SKM-1 (cell line): ENCODE measurements at regions not wholly inside any gene's neighbourhood (a gene's known extent, or its start where the extent isn't known, plus 50 kb on each side); places are given as distances from the start of the nearest gene placed in this dataset.
"Not testable (repeated sequence)": the region's sequence is repeated elsewhere in the genome, so short reads cannot be mapped to it uniquely, and the experiment has no call there.

Source experiments
- DNase-seq: peaks from one replicate; lab custom pipeline; 2025; ENCODE audit not compliant: unreplicated experiment; lab: John Stamatoyannopoulos, UW

DNA sequence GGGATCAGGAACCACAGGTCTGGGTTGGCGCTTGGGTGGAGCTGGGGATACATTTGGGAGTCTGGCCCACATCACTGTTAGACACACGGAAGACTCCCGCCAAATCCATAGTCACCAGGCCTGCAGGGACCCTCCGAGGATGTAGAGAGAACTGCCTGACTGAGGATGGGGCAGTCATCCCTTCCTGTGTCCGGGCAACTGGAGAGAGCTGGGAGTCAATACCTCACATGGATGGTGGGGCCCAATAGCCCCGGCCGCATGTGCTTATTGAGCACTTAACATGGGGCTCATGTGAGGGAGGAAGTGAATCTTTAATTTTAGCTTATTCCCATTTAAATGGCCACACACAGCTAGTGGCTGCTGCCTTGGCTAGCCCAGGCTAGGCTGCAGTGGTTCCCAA, 124.5 kb downstream of the TLR5 start:
- DNase-seq = no peak

DNA sequence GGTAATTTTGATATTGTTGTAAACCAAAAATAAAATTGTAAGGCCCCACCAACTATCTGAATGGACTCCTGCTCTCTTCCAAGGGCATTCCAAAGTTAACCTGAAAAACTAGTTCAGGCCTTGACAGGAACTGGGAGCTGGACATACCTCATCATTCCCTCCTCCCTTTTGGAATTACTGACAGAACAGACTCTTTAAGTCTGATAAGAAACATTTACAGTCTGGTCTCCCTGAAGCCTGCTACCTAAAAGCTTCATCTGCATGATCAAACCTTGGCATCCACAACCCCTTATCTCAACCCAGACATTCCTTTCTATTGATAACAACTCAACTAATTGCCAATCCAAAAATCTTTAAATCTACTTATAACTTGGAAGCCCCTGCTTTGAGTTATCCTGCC, 123.8 kb downstream of the TLR5 start:
- DNase-seq = no peak

DNA sequence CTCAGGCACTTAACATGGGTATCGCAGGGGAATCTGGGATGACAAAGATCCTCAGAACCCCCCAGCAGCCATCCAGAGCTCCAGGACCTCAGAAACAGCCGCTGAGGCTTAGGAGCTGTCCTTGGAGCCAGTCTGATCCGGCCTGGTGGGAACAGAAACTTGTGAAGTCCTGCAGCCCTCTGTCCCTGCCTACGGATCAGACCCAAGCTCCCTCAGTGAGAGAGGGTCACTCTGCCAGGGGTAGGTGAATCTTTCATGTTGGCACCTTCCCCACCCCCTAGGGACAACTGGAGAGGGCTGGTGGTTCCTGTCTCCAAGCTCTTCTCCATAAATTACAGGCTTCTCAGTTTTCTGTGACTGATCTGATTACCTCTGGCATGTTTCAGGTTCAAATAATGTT, 122.3 kb downstream of the TLR5 start:
- no peak for DNase-seq

DNA sequence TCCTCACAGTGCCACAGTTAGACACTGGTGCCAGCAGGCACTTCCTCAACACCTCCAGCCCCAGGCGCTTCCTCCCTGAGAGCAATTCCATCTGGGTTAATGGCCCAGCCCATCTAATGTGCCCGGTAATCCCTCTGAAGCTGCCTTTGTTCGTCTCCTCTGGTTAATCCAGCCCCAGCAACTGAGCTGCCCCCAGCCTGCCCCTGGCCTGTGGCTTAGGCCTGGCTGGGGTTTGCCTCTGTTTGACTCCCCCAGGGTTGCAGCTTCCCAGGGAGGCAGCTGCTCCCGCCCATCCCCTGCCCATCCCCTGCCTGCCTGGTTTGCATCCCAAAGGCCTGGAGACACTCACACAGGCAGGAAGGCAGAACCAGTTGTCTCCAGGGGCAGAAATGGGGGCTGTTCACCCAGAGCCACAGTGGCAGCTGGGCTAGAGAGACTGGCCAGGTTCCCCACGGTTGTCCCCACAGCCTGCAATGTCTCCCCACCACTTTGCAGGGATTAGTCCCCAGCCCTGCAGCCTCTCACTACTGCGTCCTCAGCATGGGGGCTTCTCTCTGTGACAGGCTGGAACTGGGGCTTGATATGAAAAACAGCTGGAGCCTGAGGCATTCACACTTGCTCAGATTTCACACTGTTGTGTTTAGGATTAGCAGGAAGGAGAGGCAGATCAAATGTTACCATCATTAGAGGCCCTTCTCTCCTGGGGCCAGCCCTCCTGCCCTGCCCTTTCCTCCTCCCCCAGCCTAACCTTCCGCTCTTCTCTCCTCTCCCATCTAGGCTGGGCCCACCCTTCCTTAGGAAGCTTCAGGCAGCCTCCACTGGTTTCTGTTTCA, 120.2 kb downstream of the TLR5 start:
- DNase-seq = no peak

DNA sequence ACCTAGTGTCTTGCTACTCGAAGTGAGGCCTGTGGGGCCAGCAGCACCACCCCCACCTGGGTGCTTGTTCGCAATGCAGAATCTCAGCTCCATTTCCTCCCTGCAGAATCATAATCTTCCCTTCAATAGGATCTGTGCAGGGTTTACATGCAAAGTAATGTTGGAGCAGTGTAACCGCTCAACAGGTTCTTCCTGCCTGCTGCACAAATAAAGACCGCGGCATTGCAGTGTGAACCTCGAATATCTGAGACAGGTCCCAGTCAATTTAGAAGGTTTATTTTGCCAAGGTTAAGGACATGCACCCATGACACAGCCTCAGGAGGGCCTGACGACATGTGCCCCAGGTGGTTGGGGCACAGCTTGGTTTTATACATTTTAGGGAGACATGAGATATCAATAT, 119.2 kb downstream of the TLR5 start:
- no peak for DNase-seq

DNA sequence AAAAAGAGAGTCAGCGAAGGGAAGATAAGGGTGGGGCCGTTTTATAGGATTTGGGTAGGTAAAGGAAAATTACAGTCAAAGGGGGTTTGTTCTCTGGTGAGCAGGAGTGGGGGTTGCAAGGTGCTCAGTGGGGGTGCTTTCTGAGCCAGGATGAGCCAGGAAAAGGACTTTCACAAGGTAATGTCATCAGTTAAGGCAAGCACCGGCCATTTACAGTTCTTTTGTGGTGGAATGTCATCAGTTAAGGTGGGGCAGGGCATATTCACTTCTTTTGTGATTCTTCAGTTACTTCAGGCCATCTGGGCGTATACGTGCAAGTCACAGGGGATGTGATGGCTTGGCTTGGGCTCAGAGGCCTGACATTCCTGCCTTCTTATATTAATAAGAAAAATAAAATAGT, 118.6 kb downstream of the TLR5 start:
- not testable (repeated sequence) for DNase-seq

DNA sequence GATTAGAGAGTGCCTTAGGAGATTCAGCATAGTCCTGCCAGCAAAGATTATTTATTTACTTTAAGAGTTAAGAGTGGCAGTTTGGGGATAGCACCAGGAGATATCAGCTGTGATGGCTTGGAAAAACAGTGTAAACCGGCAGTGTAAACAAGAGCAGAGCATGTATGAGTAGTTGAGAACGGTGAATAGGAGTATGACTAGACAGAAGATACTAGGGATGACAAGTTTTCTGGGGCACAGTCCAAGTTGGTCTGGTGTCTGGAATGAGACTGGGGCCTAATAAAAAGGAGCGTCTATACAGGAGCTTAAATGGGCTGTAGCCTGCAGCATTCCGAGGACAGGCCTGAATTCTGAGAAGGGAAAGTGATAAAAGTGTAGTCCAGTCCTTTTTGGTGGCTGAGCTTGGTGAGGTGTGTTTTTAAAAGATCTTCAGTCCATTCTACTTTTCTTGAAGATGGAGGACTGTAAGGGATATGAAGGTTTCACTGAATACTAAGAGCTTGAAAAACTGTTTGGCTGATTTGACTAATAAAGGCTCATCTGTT, 117.8 kb downstream of the TLR5 start:
- DNase-seq = not testable (repeated sequence)

DNA sequence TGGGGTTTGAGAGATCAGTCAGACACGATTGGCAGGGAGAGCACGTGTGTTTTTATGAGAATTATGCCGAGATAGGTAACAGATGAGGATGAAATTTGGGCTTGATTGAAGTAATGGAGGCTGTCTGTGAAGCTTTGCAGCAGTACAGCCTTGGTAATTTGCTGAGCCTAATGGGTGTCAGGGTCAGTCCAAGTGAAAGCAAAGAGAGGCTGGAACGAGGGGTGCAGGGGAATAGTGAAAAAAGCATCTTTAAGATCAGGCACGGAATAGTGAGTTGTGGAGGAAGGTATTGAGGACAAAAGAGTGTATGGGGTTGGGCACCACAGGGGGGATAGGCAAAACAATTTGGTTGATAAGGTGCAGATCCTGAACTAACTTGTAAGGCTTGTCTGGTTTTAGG, 116.4 kb downstream of the TLR5 start:
- not testable (repeated sequence) for DNase-seq

DNA sequence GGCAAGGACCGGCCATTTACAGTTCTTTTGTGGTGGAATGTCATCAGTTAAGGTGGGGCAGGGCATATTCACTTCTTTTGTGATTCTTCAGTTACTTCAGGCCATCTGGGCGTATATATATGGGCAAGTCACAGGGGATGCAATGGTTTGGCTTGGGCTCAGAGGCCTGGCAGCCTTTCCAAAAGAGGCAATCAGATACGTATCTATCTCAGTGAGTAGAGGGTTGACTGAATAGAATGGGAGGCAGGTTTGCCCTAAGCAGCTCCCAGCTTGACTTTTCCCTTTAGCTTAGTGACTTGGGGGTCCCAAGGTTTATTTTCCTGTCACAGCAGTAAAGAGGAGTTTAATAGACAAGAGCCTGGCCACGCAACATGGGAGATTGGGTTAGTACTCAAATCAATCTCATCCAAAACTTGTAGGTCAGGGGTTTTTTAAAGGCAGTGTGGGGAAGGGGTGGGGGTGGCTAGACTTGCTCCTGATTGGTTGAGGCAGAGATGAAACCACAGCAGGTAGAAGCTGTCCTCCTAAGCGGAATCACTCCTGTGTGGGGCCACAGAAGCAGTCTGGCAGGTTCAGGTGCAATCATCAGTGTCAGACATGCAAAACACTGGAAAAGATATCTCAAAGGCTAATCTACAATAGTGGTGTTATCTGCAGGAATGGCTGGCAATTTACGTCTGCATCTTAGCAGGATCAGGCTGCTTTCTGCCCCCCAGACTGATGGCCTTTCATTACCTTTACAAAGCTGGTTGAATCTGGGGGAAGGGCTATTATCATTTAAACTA, 112.9 kb downstream of the TLR5 start:
- no peak for DNase-seq

DNA sequence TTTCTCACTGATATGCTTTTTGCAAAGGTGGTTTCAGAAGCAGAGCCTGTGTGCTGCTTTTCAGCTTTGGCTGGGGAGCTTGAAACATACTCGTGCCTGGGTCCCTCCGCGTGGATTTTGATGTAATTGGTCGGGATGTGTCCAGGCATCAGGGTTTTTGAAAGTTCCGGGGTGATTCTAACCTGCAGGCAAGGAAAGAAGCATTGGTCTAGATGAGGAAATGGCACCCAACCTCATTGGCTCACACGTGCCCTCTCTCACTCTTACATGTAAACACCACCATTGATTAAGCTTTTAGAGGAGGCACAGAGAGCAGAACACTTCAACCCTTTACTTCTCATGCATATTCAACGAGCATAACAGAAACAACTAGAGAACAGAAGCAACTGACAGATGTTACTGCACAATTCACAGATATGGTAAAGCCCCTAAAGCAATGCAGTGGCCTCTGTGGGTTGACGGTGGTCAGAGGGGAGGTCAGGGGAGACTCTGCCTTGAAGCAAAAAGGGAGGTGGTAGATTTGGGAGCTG, 112.1 kb downstream of the TLR5 start:
- DNase-seq = no peak

DNA sequence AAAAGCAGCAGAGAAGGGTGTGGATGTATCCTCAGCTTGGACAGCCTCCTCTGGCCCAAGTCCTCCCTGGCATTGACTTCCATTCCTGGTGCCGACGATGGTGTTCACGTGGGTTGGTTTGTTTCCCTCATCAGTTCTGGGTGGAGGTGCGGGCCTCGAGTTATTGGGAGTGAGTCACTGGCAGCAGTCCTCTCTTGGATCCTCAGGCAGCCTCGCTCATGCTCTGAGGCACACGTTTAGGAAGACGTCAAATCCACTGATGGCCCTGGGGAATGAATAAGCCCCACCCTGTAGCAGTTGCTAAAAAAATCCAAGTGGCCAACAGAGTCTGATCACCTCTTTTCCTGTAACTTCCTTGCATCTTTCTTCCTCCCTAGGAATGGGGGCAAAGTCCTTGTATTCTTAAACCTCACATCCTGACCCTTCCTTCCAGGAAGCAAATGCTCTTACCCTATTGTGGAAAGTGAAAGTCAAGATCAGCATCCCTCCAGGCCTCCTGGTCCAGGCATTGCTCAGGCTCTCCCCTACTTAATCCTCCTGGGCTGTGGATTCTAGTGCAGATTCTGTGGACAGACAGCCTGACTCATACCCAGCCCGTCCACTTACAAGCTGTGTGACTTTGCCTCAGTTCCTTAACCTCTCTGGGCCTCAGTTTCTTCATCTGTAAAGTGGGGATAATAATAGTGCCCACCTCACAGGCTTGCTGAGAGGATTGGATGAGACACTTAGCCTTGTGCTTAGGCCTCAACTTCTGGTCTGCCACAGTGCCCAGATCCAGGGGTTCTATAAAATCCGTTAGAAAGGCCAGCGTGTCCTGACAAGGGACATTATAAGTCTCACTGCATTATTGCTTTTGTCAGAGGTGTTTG, 111.1 kb downstream of the TLR5 start:
- DNase-seq = no peak

DNA sequence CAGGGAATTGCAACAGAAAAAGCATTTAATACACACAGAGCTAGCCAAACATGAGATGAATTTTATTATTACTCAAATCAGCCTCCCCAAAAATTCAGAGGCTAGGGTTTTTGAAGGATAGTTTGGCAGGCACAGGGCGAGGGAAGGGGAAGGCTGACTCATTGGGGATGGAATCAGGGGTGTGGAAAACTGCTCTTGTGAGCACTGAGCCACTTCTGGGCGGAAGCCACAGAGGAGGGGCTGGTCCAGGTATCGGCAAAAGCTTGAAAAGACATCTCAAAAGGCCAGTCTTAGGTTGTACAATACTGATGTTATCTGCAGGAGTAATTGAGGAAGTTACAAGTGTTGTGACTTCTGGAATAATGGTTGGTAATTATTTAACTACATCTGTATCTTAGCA, 109.4 kb downstream of the TLR5 start:
- no peak for DNase-seq

DNA sequence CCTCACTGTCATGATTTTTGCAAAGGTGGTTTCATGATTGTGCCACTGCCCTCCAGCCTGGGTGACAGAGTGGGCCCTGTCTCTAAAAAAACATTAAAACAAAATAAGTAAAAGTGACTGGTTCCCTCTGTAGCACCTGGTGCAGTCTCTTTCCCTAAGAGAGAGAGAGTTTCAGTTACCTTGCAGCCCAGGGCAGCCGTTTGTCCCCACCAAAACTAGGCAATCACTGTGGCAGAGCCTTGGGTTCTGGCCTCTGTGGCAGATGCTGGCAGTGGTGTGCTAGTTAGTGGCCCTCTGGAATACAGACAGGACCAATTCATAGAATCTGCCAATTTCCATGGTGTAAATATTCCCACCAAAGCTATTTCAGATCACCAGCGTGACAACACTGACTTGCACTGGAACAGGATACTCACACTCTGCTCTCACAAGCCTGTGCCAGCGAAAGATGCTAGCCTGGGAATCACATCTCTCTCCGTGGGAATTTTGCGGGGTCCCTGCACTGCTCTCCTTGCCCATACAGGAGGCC, 108.7 kb downstream of the TLR5 start:
- no peak for DNase-seq

DNA sequence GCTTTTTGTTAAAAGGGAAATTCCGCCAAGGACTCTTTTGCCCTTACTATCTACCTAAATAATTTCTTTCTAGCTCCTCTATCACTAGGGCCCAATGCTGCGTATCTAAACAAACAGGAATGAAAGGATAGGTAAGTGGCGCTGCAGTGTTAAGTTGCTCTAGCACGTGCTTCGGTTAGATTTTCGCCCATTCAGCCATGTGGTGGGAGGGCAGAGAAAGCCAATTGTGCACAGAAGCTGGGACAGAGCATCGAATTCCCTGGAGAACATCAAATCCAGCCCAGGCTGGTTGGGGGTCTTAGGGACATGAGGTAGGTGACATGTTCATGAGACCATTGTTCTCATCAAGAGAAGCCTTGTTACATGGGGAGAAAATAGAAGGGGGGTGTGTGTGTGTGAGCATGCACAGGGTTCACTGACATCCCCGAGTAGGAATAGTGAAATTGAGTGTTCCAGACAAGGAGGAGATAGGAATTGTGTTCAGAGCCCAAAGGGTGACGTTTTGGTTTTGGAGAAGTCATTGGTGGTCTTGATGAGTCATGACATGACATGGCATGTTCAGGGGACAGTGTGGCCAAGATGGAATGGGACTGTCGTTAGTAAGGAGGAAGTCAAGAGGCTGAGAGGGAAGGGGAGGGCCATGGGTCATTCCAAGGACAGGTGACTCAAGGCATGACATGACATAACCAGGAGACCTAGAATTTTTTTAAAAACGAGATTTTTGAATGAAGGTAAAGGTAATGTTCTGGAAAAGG, 107.1 kb downstream of the TLR5 start:
- DNase-seq = peak; percentile 64

DNA sequence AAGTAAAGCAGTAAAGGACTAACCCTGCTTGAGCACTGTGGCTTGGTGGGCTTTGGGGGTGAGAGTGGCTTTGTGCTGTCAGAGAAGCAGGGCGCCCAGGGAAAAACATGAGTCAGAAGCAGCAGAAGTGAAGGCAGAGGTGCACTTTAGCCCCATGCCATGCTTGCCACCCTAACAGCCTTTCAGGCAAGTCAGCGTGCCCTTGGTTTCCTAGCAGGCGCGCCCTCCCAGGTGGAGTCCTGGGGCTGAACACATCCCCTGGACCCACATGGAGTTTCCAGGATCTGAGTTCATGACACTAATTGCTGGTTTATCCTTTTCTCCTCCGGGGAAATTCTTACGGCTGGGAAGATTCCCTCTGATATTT, 106.6 kb downstream of the TLR5 start:
- no peak for DNase-seq

DNA sequence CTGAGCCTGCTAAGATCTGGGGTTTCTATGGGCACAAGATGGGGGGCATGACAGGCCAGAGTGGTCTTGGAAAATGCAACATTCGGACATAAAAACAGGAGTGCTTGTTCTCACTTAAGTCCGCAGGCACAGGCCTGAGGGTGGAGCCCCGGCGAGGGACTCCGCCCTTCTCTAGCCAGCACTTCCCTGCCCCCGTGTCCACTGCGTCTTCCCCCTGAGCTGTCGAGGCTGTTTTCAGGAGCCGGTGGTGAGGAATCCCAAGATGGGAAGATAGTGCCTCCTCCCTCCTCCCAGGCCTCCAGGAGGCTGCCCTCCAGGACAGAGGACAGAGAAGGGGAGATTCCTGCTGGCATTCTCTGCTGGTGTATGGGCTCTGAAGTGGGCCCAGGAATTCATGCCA, 105.2 kb downstream of the TLR5 start:
- no peak for DNase-seq

DNA sequence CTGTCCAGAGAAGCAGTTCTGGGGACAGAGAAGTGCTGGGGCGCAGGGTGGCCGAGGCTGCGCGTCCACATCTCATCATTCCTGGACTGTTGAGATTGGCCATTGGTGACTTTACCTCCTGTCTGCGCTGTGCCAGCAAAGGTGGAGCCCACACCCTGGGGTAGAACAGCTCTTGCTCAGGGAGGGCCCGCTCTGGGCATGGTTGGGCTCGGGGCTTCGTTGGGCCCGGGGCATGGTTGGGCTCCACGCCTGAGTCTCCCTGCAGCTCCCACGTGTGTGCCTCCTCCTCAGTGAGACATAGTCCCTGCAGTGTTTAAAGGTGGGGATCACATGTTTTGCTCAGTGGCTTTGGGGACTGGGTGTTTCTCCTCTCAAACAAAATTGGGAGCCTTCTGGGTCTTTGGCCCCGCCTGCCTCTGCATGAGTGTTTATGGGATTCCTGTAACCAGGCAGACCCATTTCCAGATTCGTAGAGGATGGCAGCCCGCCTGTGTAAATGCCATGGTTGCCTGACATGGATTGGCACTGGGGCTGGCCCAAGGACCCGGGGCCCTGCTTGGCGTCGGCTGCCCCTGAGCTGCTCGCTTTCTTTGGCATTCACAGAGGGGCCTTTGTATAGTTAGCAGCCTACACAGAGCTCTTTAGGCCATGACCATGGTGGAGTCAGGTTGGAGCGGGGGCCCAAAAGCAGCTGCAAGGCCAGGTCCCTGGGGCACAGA, 104.6 kb downstream of the TLR5 start:
- DNase-seq = no peak

DNA sequence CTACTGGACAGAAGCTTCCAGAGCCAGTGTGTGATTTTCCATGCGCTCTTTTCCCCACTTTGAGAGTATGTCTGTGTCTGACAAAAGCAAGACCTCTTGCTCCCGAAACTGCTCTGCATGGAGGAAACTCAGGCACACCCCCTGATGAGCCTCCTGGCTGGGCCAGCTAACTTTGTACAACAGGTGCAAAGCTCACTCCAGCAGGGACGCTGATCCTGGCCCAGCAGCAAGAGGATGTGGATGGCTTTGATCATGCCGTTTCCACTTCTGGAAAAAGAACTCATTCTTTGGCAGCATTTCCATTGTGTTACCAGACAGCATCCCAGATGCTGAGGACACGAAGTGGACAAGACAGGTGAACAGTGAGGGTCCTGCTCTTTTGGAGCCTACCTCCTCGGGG, 103.1 kb downstream of the TLR5 start:
- no peak for DNase-seq

DNA sequence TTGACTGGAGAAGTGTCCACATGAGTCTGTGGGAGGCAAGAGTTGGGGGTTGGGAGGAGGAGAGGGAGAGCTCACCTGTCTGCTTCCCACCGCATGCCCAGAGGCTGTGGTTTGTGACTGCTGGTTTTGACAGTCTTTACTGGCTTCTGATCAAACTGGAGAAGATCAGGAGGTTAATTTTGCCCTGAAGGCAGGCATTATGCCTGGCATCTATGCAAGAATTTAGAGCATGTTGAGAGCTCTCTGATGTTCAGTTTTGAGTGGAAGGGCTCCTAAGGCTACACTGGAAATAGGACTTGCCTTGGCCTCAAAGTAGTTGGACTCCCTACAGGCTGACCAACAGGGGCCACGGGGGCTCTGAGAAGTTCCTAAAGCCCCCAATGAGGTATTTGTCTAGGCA, 101.6 kb downstream of the TLR5 start:
- no peak for DNase-seq
